Muscle of back (tissue), 3 donors: ENCODE measurements at regions not wholly inside any gene's neighbourhood (a gene's known extent, or its start where the extent isn't known, plus 50 kb on each side); places are given as distances from the start of the nearest gene placed in this dataset.
A peak's percentile ranks its signal among the peaks of the same experiment; 100 is the strongest.

Experiments used
- DNase-seq, 3 donors: peaks; one replicate each; pipeline versions ENCODE4 v3.0.0 to v3.0.0-alpha.2; 2013

DNA sequence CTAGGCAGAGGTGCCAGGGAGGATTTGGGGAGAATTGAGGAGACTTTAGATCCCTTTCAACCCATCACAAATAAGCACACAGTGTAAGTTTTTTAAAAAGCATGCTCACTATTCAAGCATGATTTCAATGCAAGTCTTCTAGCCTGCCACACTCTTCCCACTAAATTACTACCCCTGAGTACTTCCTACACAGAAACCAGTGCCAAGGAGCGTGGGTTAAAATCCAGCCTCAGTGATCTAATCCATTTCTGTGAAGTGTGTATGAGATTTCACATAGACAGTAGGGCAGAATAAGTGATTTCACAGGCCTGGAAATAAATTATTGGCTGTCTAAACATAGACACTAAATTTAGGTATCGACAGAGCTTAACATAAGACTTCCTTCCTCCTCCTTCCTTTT lies 142.9 kb upstream of the ATP1B1 start:
- peak in 1 of 3 donors; percentile 15 for DNase-seq

DNA sequence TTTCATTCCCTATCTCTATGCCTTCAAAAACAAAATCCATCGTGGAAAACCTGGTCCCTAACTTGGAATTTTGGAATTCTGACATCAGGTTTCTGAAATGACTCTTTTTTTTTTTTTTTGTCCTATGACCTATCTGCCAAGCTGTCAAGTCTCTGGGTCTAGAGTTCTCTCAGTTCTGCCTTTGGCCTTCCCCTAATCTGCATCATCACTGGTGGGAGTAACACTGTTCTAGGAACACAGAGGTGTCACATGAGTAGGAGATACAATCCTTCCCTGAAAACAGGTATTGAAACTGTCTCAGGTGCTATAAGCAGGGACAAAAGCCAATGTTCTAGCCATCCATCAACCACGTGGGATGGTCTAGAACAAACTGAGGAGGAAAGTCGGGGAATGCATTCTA lies 142.0 kb upstream of the ATP1B1 start:
- no peak for DNase-seq

- DNase-seq = no peak
These were observed 140.3 kb upstream of the ATP1B1 start for GRCh38 chr1:168966217-168966616.

- DNase-seq = no peak
These were observed 139.9 kb upstream of the ATP1B1 start for GRCh38 chr1:168966636-168967035.

GRCh38 chr1:168970926-168971659 lies 135.4 kb upstream of the ATP1B1 start:
- peak in 1 of 3 donors; percentile 46 for DNase-seq

- no peak for DNase-seq
These were observed 134.3 kb upstream of the ATP1B1 start for GRCh38 chr1:168972225-168972624.

GRCh38 chr1:168972887-168973286 lies 133.6 kb upstream of the ATP1B1 start:
- peak in 1 of 3 donors; percentile 46 for DNase-seq

DNA sequence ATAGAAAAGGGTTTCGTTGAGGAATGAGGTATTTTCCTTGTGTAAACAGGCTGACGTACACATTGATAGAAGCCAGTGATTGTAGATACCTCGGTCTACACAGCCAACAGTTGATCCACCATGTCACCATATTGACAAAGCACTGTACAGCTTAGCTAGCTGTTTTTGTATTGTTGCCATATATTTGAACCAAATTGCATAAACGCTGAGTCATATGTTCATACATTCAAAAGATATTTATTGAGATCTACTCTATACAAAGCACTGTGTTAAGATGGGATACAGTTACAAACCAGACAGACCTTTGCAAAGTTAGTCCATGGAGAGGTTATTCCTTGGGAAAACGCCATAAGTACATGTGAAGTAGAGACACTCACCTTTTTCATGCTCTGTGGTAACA lies 132.4 kb upstream of the ATP1B1 start:
- no peak for DNase-seq

GRCh38 chr1:168974611-168975010 lies 131.9 kb upstream of the ATP1B1 start:
- no peak for DNase-seq

DNA sequence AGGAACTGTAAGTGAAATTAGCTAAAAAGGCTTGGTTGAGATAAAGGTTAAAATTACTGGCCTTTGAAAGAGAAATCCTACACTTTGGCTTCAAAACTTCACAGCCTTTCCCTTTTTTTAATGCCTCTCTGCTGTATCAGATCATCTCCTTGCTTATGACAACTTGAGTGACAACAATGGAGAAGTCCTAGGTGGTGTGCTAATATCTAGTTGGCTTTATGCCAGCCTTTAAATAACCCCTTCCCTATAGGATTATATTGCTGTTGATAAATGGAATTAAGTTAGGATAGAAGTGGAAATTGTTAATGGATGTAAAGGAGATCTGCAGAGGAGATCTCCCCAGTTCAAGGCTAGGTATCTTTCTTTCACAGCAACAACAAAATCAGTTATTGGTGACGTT lies 130.2 kb upstream of the ATP1B1 start:
- DNase-seq = no peak

GRCh38 chr1:168977618-168978017 lies 128.9 kb upstream of the ATP1B1 start:
- DNase-seq = no peak

- DNase-seq = peak in 1 of 3 donors; percentile 25
These were observed 127.2 kb upstream of the ATP1B1 start for GRCh38 chr1:168979276-168979675.

GRCh38 chr1:168980180-168980579 lies 126.3 kb upstream of the ATP1B1 start:
- DNase-seq = no peak

GRCh38 chr1:168980656-168981055 lies 125.8 kb upstream of the ATP1B1 start:
- no peak for DNase-seq

- no peak for DNase-seq
These were observed 123.7 kb upstream of the ATP1B1 start for GRCh38 chr1:168982778-168983177.

DNA sequence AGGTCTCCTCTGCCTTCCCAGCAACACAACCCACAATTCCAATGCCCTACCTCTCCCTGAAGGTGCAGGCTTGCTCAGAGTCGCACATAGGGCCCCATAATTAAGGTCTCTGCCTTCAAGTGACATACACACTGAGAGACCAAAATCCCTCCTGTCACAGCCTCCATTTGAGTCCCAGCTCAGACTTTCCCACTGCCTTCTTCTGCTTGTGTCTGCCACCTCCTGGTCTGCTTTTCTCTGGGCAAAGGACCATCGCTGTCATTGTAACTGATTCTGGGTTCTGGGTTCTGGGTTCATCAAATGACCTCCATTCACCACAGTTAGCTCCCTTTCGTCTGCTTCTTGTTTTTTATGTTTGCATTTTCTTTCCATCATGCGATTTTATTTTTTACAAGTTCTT lies 119.2 kb upstream of the ATP1B1 start:
- DNase-seq = no peak

DNA sequence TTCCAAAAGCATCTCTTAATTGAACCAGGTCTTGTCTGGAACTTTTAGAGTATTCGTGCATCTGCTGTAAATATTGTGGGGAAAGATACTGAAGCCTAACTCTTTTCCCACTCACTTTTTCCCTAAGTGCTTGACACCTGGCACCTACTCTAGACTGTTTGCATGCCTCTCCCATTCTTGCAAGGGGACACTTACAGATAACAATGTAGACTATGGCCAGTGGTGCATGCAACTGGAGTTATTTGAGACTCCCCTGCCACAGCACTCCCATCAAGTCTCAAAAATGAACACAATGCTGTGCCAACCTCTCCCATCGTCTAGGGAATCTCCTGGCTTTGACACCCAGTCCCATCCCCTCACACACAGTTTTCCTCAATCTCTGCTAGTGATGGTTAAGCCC lies 118.6 kb upstream of the ATP1B1 start:
- no peak for DNase-seq

DNA sequence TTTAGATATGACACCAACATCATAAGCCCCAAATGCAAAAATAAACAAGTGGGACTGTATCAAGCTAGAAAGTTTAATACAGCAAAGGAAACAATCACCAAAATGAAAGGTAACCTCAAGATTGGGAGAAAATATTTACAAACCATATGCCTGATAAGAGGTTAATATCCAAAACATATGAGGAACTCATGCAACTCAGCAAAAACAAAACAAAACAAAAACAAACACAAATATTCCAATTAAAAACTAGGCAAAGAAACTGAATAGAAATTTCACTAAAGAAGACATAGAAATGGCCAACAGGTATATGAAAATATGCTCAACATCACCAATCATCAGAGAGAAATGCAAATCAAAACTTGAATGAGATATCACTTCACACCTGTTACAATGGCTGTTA lies 116.5 kb upstream of the ATP1B1 start:
- no peak for DNase-seq

- DNase-seq = no peak
These were observed 114.6 kb upstream of the ATP1B1 start for GRCh38 chr1:168991667-168992475.

GRCh38 chr1:169001353-169001752 lies 105.1 kb upstream of the ATP1B1 start:
- DNase-seq = no peak

GRCh38 chr1:169003864-169004516 lies 102.5 kb upstream of the ATP1B1 start:
- peak in 2 of 3 donors; percentile 6 to 19 for DNase-seq

DNA sequence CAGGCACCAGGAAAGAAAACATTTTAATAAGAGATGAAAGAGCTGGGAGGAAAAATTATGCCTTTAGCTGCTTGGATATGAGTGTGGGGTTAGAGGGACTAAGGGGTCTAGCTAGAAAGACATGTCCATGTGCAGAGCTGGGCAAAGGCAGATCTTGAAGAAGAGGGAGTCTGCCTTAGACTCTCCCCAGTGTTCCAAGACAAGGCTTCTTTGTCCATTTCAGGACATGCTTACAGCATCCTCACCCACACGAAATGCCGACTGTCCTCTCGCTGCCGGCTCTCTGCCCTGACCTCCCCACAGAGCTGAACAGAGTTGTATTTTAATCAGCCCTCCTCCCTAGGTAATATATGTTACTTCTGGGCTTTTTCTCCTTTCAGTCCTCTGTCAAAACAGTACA lies 100.7 kb upstream of the ATP1B1 start:
- DNase-seq = no peak

- no peak for DNase-seq
These were observed 96.8 kb upstream of the ATP1B1 start for GRCh38 chr1:169009666-169010065.
